ENCODE measurements at regions not wholly inside any gene's neighbourhood (a gene's known extent, or its start where the extent isn't known, plus 50 kb on each side); places are given as distances from the start of the nearest gene placed in this dataset.

- no peak for DNase-seq
Observed at GRCh38 chr6:6843777-6844176, 255.3 kb downstream of the LY86 start.

- DNase-seq = no peak
Observed at GRCh38 chr6:6844530-6844929, 256.0 kb downstream of the LY86 start.

- no peak for DNase-seq
Observed at GRCh38 chr6:6845603-6846002, 257.1 kb downstream of the LY86 start.

GRCh38 chr6:6847591-6847990 lies 259.1 kb downstream of the LY86 start:
- no peak for DNase-seq

- no peak for DNase-seq
Observed at GRCh38 chr6:6851059-6851948, 256.5 kb upstream of the RREB1 start.

GRCh38 chr6:6851949-6852261 lies 255.9 kb upstream of the RREB1 start:
- no peak for DNase-seq

- DNase-seq = peak; percentile 46
Observed at GRCh38 chr6:6856538-6857523, 250.9 kb upstream of the RREB1 start.

GRCh38 chr6:6857528-6857927 lies 250.2 kb upstream of the RREB1 start:
- DNase-seq = no peak

GRCh38 chr6:6858533-6858982 lies 249.2 kb upstream of the RREB1 start:
- no peak for DNase-seq

- DNase-seq = no peak
Observed at GRCh38 chr6:6859105-6859504, 248.7 kb upstream of the RREB1 start.

- no peak for DNase-seq
Observed at GRCh38 chr6:6859722-6860121, 248.0 kb upstream of the RREB1 start.

GRCh38 chr6:6860863-6861262 lies 246.9 kb upstream of the RREB1 start:
- no peak for DNase-seq

GRCh38 chr6:6861351-6861894 lies 246.3 kb upstream of the RREB1 start:
- no peak for DNase-seq

GRCh38 chr6:6861995-6862394 lies 245.8 kb upstream of the RREB1 start:
- DNase-seq = no peak

GRCh38 chr6:6863970-6864639 lies 243.7 kb upstream of the RREB1 start:
- DNase-seq = no peak

GRCh38 chr6:6865611-6866010 lies 242.2 kb upstream of the RREB1 start:
- no peak for DNase-seq

- DNase-seq = no peak
Observed at GRCh38 chr6:6866656-6867403, 240.9 kb upstream of the RREB1 start.

- no peak for DNase-seq
Observed at GRCh38 chr6:6867404-6867799, 240.4 kb upstream of the RREB1 start.

- no peak for DNase-seq
Observed at GRCh38 chr6:6869094-6869493, 238.7 kb upstream of the RREB1 start.

GRCh38 chr6:6870921-6871320 lies 236.8 kb upstream of the RREB1 start:
- DNase-seq = no peak

GRCh38 chr6:6872459-6873344 lies 235.1 kb upstream of the RREB1 start:
- no peak for DNase-seq

All from CD4-positive, alpha-beta T cell treated with Interleukin-6 for 4 hours (primary cell).